Adrenal gland (tissue), 9 donors: ENCODE measurements at regions not wholly inside any gene's neighbourhood (a gene's known extent, or its start where the extent isn't known, plus 50 kb on each side); places are given as distances from the start of the nearest gene placed in this dataset.

Source experiments
- DNase-seq, 7 donors: peaks; one replicate each; pipeline ENCODE4 v3.0.0-alpha.2; 2019 to 2020
- H3K27ac ChIP-seq, 5 donors: fragments of 200-600 bp; sonication (generic) in 4 of 5; 1 replicate in 3 of 5; 2 replicates in 2 of 5; pipeline versions ENCODE4 v1.5.1 to v1.8.0; 2016 to 2020; ENCODE audit warnings: mild to moderate bottlenecking in 1 of 5
- H3K27me3 ChIP-seq: fragments of 200-600 bp; 2 replicates; pipeline ENCODE4 v1.8.0; 2021
- H3K36me3 ChIP-seq, 2 donors: fragments of 200-600 bp; replicated peaks in 1 of 2; 1 replicate in 1 of 2; 2 replicates in 1 of 2; pipeline versions ENCODE4 v1.5.1 to v1.8.0; 2018 to 2022
- H3K4me1 ChIP-seq, 2 donors: fragments of 200-600 bp; replicated peaks in 1 of 2; 1 replicate in 1 of 2; 2 replicates in 1 of 2; pipeline versions ENCODE4 v1.5.1 to v1.8.0; 2018 to 2021
- H3K4me3 ChIP-seq, 4 donors: fragments of 200-600 bp; sonication (generic) in 3 of 4; one replicate each; pipeline ENCODE4 v1.5.1; 2016 to 2018
- H3K9me3 ChIP-seq, 3 donors: fragments of 200-600 bp; sonication (generic) in 1 of 3; replicated peaks in 1 of 3; 1 replicate in 2 of 3; 2 replicates in 1 of 3; pipeline versions ENCODE4 v1.5.1 to v1.8.0; 2016 to 2021
- POLR2A ChIP-seq, 2 donors: fragments of 450-650 bp; IDR thresholded peaks; one replicate each; pipeline ENCODE4 v1.6.1; 2017; ENCODE audit warnings: antibody characterized with exemption in 2 of 2, mild to moderate bottlenecking in 2 of 2, moderate library complexity in 1 of 2
- WGBS, 4 donors: extraction: QIAGEN DNeasy Blood & Tissue Kit in 2 of 4; methylation state at CpG; one replicate each; pipeline versions ENCODE4 v1.1.5 to v1.1.7; 2013 to 2017; 5-methylcytosine and 5-hydroxymethylcytosine counted together
- intact Hi-C, 2 donors: fragments of 100-400 bp; cut with DNase I; formaldehyde crosslinking; loops; one replicate each; pipeline versions ENCODE4 v1.14.1 to v1.15.0; 2022 to 2023
- TF ChIP-seq, protein P1 (sequence below), 6 experiments: fragments of 450-650 bp in 4 of 6; fragments of 200-600 bp in 2 of 6; sonication (generic) in 1 of 6; IDR thresholded peaks; 1 replicate in 5 of 6; 2 replicates in 1 of 6; pipeline versions ENCODE4 v1.5.1 to v1.8.0; 2016 to 2021; ENCODE audit warnings: antibody characterized with exemption in 6 of 6, mild to moderate bottlenecking in 2 of 6, moderate library complexity in 1 of 6
- donor health status: healthy with polysubstance abuse.
- donor health status: Bipolar disorder and iron deficiency.
- donor health status: DM: yes; HTN: yes; CAD: no.
- donor health status: DM: no; HTN: no; CAD: no.
- donor health status: DM: no; HTN: no; CAD: no.

DNA sequence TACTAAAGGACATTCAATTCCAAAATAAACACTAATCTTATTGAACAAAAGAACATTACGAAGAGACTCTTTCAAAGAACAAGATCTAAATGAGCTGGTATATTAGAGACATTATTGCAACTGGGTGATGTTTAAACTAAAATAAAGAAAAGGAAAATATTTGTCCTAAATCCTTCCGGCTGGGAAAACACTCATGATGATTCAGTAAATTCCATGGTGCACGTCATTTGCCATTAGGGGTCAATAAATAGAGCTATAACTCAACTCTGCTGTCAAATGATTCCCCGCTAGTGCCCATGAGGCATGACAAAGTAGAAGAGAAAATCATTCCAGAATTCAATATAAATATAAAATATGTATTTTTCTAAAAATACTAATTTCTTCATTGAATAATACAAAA is 565.5 kb upstream of the TUSC1 start:
- DNase-seq = no peak
- no peaks in the 10 kb centered on the region for H3K4me1 ChIP-seq
- intact Hi-C loops = no loop called here
- TF ChIP-seq, protein P1, sequence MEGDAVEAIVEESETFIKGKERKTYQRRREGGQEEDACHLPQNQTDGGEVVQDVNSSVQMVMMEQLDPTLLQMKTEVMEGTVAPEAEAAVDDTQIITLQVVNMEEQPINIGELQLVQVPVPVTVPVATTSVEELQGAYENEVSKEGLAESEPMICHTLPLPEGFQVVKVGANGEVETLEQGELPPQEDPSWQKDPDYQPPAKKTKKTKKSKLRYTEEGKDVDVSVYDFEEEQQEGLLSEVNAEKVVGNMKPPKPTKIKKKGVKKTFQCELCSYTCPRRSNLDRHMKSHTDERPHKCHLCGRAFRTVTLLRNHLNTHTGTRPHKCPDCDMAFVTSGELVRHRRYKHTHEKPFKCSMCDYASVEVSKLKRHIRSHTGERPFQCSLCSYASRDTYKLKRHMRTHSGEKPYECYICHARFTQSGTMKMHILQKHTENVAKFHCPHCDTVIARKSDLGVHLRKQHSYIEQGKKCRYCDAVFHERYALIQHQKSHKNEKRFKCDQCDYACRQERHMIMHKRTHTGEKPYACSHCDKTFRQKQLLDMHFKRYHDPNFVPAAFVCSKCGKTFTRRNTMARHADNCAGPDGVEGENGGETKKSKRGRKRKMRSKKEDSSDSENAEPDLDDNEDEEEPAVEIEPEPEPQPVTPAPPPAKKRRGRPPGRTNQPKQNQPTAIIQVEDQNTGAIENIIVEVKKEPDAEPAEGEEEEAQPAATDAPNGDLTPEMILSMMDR (IDR thresholded peaks at IDR 0.05) = no peak
- no peak for TF ChIP-seq POLR2A (IDR thresholded peaks at IDR 0.05)
- no peaks in the 10 kb centered on the region for H3K9me3 ChIP-seq
- H3K36me3 ChIP-seq = no peaks in the 10 kb centered on the region
- H3K27ac ChIP-seq = no peak overlapping the region
- H3K27me3 ChIP-seq = no peaks in the 10 kb centered on the region
- WGBS, 4 donors = 39 to 54% (median 50%) methylated on average over 4 of the region's 4 CpGs
- H3K4me3 ChIP-seq = no peak overlapping the region

DNA sequence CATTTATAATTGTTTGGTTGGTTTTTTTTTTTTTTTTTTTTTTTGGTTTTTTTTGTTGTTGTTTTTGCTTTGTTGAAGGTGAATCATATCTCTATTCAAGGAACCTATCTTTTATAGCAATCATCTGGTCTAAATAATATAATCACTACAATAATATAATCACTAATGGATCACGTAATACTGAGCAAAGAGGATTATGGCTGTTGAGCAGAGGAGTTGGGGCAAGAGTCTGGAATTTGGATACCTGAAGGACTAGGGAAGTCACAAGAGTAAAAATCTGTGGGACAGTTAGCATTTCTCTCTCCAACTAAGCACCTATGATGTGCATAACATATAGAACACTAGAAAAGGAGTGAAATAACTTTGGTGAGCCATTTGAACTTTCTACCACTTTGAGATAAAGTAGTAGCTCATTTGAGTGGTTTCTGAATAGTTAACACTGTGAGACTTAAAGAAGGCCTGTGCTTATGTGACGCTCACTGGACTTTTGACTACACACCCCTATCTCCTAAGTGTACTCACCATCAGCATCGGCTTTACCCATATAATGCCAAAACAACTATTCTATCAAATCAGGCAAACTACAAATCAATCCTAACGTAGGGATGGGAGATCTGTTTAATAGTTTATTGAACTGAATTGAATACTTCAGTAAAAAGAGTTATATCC is 564.9 kb upstream of the TUSC1 start:
- TF ChIP-seq, protein P1 (IDR thresholded peaks at IDR 0.05) = no peak
- TF ChIP-seq POLR2A (IDR thresholded peaks at IDR 0.05) = no peak
- Histone ChIP-seq H3K27me3 (no peaks in the 10 kb centered on the region), H3K4me1 (no peaks in the 10 kb centered on the region), H3K36me3 (no peaks in the 10 kb centered on the region), H3K4me3 (no peak overlapping the region), H3K9me3 (no peaks in the 10 kb centered on the region), H3K27ac (no peak overlapping the region)
- 85 to 92% (median 88%) methylated on average over 4 of the region's 4 CpGs for WGBS, 4 donors
- intact Hi-C loops = no loop called here
- no peak for DNase-seq

DNA sequence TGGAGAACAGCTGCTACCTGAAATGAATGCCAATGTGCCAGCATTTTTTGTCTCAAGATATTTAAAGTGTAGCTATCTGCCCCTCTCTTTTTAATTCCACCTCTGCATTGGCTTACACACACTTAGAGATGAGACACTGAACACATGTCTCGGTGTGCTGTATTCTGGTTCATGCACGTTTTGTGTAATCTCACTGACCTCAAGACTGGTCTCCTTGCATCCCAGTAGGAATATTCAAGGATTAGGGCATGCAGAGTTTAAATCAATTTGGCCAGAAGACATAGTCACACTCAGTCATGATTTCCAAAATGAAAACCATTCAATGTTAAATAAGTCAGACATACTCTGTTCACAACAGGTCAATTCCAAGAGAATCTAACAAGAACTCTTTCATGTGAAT is 561.8 kb upstream of the TUSC1 start:
- Histone ChIP-seq H3K36me3 (no peaks in the 10 kb centered on the region), H3K27me3 (no peaks in the 10 kb centered on the region), H3K9me3 (no peaks in the 10 kb centered on the region), H3K27ac (no peak overlapping the region), H3K4me3 (no peak overlapping the region), H3K4me1 (no peaks in the 10 kb centered on the region)
- no peak for TF ChIP-seq POLR2A (IDR thresholded peaks at IDR 0.05)
- DNase-seq = no peak
- WGBS, 4 donors = 81 to 94% (median 83%) methylated on average over 2 of the region's 2 CpGs
- intact Hi-C loops = no loop called here

DNA sequence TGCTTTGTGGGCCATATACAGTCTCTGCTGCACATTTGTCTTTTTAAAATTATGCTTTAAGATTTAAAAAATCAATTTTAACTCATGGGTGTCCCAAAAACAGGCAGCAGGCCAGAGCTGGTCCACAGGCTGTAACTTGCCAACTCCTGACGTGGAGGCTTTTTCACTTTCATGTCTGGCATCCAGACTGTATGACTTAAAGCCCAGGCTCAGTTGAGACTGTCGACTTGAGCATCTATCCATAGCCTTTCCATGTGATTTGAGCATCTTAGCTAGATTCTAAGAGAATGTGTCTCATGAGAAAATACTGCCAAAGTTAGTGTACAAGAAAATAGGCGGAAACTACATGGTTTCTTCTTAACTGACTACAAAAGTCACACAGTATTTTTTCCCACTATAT is 559.0 kb upstream of the TUSC1 start:
- no peak for DNase-seq
- Histone ChIP-seq H3K27me3 (no peaks in the 10 kb centered on the region), H3K4me1 (no peaks in the 10 kb centered on the region), H3K9me3 (no peaks in the 10 kb centered on the region), H3K36me3 (no peaks in the 10 kb centered on the region), H3K27ac (no peak overlapping the region), H3K4me3 (no peak overlapping the region)
- TF ChIP-seq, protein P1 (IDR thresholded peaks at IDR 0.05) = no peak
- TF ChIP-seq POLR2A (IDR thresholded peaks at IDR 0.05) = no peak
- intact Hi-C loops = no loop called here
- WGBS, 4 donors = 76 to 85% (median 80%) methylated on average over 3 of the region's 3 CpGs

DNA sequence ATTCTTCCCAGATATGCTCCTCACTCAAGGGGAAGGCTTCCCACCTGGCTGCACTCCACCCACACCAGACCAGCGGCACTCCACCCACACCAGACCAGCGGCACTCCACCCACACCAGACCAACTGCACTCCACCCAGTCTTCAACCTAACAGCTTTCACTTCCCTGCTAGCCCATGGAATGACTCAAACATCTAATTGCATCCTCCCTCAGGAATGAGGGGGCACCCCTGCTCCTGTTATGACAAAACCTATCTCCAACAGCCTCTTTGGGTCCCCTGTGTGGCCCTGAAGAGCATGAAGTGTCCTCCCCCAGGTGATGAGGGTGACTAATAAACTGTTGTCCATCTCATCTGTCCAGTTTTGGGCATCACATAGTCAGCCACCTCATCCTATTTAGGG is 556.6 kb upstream of the TUSC1 start:
- TF ChIP-seq POLR2A (IDR thresholded peaks at IDR 0.05) = no peak
- TF ChIP-seq, protein P1 (IDR thresholded peaks at IDR 0.05) = no peak
- no peak for DNase-seq
- Histone ChIP-seq H3K4me1 (no peaks in the 10 kb centered on the region), H3K9me3 (no peaks in the 10 kb centered on the region), H3K4me3 (no peak overlapping the region), H3K36me3 (no peaks in the 10 kb centered on the region), H3K27ac (no peak overlapping the region), H3K27me3 (no peaks in the 10 kb centered on the region)
- intact Hi-C loops = no loop called here
- WGBS, 4 donors = 82 to 92% (median 85%) methylated on average over 2 of the region's 2 CpGs
